ENCODE measurements at regions not wholly inside any gene's neighbourhood (a gene's known extent, or its start where the extent isn't known, plus 50 kb on each side); places are given as distances from the start of the nearest gene placed in this dataset.

GRCh38 chr6:51094271-51094670 is 275.6 kb downstream of the TFAP2B start:
- TF ChIP-seq CTCF (IDR thresholded peaks at IDR 0.05) (no peak), POLR2A (IDR thresholded peaks at IDR 0.05) (no peak)

All from stomach (tissue), 4 donors.